Chondrocyte (in vitro differentiated cells): ENCODE measurements at regions not wholly inside any gene's neighbourhood (a gene's known extent, or its start where the extent isn't known, plus 50 kb on each side); places are given as distances from the start of the nearest gene placed in this dataset.
"Not testable (repeated sequence)": the region's sequence is repeated elsewhere in the genome, so short reads cannot be mapped to it uniquely, and the experiment has no call there.

Experiments
- DNase-seq: peaks from one replicate; pipeline ENCODE4 v3.0.0; 2021; ENCODE audit warnings: mixed read lengths, low spot score
- H3K27ac Mint-ChIP-seq: one replicate; pipeline ENCODE4 v1.8.0; 2021; ENCODE audit warnings: mild to moderate bottlenecking, moderate library complexity, mixed read lengths; ENCODE audit not compliant: unreplicated experiment
- H3K27me3 Mint-ChIP-seq: 2 replicates; pipeline ENCODE4 v1.8.0; 2021; ENCODE audit warnings: low read depth, mixed read lengths
- H3K36me3 Mint-ChIP-seq: 2 replicates; pipeline ENCODE4 v1.8.0; 2021; ENCODE audit warnings: low read depth, mixed read lengths
- H3K4me1 Mint-ChIP-seq: 2 replicates; pipeline ENCODE4 v1.8.0; 2021; ENCODE audit warnings: low read depth, mild to moderate bottlenecking, mixed read lengths
- H3K4me3 Mint-ChIP-seq: one replicate; pipeline ENCODE4 v1.8.0; 2021; ENCODE audit warnings: mild to moderate bottlenecking, moderate library complexity, mixed read lengths; ENCODE audit not compliant: unreplicated experiment
- H3K9me3 Mint-ChIP-seq: 2 replicates; pipeline ENCODE4 v1.8.0; 2021; ENCODE audit warnings: low read depth, mixed read lengths
- TF ChIP-seq, protein P1 (sequence below): fragments of 200-600 bp; sonication (generic); IDR thresholded peaks from 2 replicates; pipeline ENCODE4 v1.5.0; 2021; ENCODE audit warnings: antibody characterized with exemption, mild to moderate bottlenecking, moderate library complexity

GRCh38 chr13:19052931-19053330, 128.7 kb downstream of the TUBA3C start:
- no peaks in the 10 kb centered on the region for H3K4me1 Mint-ChIP-seq
- H3K4me3 Mint-ChIP-seq, result no peak overlapping the region
- H3K27ac Mint-ChIP-seq, result no peak overlapping the region
- no peak for DNase-seq
- TF ChIP-seq, protein P1, sequence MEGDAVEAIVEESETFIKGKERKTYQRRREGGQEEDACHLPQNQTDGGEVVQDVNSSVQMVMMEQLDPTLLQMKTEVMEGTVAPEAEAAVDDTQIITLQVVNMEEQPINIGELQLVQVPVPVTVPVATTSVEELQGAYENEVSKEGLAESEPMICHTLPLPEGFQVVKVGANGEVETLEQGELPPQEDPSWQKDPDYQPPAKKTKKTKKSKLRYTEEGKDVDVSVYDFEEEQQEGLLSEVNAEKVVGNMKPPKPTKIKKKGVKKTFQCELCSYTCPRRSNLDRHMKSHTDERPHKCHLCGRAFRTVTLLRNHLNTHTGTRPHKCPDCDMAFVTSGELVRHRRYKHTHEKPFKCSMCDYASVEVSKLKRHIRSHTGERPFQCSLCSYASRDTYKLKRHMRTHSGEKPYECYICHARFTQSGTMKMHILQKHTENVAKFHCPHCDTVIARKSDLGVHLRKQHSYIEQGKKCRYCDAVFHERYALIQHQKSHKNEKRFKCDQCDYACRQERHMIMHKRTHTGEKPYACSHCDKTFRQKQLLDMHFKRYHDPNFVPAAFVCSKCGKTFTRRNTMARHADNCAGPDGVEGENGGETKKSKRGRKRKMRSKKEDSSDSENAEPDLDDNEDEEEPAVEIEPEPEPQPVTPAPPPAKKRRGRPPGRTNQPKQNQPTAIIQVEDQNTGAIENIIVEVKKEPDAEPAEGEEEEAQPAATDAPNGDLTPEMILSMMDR, result no peak
- H3K36me3 Mint-ChIP-seq, result no peaks in the 10 kb centered on the region
- no peaks in the 10 kb centered on the region for H3K27me3 Mint-ChIP-seq
- peaks cover 53% of the 10 kb centered on the region for H3K9me3 Mint-ChIP-seq

DNA sequence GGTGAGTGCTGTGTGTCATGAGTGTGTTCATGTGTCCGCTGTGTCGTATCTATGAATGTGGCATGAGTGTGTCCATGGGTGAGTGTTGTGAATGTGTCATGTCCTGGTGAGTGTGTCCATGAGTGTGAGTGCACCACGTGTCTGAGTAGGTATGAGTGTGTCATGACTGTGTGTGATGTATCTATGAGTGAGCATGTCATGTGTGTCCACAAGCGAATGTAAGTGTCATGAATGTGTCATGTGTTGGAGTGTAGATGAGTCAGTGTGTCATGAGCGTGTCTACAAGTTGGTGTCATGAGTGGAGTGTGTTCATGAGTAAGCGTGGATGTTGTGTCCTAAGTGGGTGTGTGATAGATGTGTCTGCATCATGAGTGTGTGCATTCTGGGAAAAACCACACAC, 129.4 kb downstream of the TUBA3C start:
- no peak overlapping the region for H3K4me3 Mint-ChIP-seq
- DNase-seq, result no peak
- H3K27me3 Mint-ChIP-seq, result no peaks in the 10 kb centered on the region
- no peaks in the 10 kb centered on the region for H3K4me1 Mint-ChIP-seq
- peaks cover 48% of the 10 kb centered on the region for H3K9me3 Mint-ChIP-seq
- H3K36me3 Mint-ChIP-seq, result no peaks in the 10 kb centered on the region
- H3K27ac Mint-ChIP-seq, result no peak overlapping the region
- TF ChIP-seq, protein P1, result no peak

- Mint-ChIP-seq H3K27ac (no peak overlapping the region), H3K4me3 (no peak overlapping the region), H3K27me3 (no peaks in the 10 kb centered on the region), H3K4me1 (no peaks in the 10 kb centered on the region), H3K9me3 (peaks cover 46% of the 10 kb centered on the region), H3K36me3 (no peaks in the 10 kb centered on the region)
- TF ChIP-seq, protein P1, result no peak
- no peak for DNase-seq
These were observed 130.7 kb downstream of the TUBA3C start for GRCh38 chr13:19050901-19051300.

DNA sequence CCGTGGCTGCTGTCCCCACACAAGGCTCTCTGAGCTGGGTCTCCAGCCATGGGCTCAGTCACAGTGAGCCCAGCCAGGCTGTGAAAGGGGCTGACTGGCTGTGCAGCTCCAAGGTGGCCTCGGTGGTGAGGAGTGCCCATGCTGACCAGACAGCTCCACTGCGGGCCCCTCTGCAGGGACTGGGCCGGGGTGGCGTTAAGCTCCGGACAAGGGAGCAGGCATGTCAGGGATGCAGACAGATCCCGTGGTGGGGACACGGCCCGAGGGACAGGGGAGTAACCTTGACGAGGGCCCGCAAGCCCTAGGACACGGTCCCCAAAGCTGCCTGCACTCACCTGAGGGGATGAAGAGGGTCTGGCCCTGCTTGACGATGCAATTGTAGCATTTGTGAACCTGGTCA, 132.0 kb downstream of the TUBA3C start:
- not testable (repeated sequence) for H3K4me3 Mint-ChIP-seq, H3K36me3 Mint-ChIP-seq, H3K4me1 Mint-ChIP-seq, H3K27me3 Mint-ChIP-seq, DNase-seq, H3K27ac Mint-ChIP-seq
- peaks cover 54% of the 10 kb centered on the region for H3K9me3 Mint-ChIP-seq

GRCh38 chr13:19048381-19048780, 133.2 kb downstream of the TUBA3C start:
- no peaks in the 10 kb centered on the region for H3K36me3 Mint-ChIP-seq
- no peak overlapping the region for H3K4me3 Mint-ChIP-seq
- peaks cover 44% of the 10 kb centered on the region for H3K9me3 Mint-ChIP-seq
- H3K4me1 Mint-ChIP-seq, result no peaks in the 10 kb centered on the region
- DNase-seq, result no peak
- no peaks in the 10 kb centered on the region for H3K27me3 Mint-ChIP-seq
- no peak overlapping the region for H3K27ac Mint-ChIP-seq
- TF ChIP-seq, protein P1, result no peak

DNA sequence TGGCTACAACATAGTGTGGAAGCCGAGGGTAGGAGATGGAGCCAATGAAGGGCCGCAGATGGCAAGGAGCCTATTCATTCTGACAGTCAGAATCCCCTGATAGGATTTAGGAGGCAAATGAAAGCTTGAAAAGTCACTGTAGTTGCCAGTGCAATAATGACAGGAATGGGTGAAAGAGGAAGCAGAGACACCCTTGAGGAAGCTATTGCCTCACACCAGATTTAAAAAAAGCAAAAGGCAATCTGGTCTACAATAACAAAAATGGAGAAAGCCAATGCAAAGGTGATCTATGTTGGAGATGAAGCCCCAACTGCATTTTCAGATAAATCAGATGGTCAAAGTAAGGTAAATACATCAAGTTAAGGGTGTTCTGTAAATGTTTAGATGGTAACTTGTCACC, 158.5 kb downstream of the TUBA3C start:
- no peak overlapping the region for H3K27ac Mint-ChIP-seq
- H3K36me3 Mint-ChIP-seq, result no peaks in the 10 kb centered on the region
- no peak overlapping the region for H3K4me3 Mint-ChIP-seq
- H3K4me1 Mint-ChIP-seq, result no peaks in the 10 kb centered on the region
- H3K27me3 Mint-ChIP-seq, result no peaks in the 10 kb centered on the region
- TF ChIP-seq, protein P1, result no peak
- DNase-seq, result no peak
- H3K9me3 Mint-ChIP-seq, result peaks cover 62% of the 10 kb centered on the region
